ENCODE measurements at regions not wholly inside any gene's neighbourhood (a gene's known extent, or its start where the extent isn't known, plus 50 kb on each side); places are given as distances from the start of the nearest gene placed in this dataset.

DNA sequence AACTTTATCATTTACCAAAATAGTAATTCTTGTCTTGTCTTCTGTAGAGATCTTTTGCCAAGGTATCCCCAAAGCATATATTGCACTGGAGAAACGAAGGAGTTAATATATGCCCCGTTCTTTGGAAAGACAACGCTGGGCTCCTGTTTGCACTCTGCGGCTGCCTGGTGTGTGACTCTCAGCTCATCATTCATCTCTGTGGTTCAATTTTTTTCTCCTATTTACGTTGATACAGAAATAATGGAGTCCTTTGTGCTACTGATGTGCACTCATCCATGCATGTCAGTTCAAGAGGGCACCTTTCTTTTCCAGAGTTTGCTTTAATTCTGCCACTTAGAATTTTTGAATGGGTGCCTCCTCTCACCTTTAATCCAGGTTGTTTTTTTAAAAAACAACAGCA lies 655.5 kb downstream of the DCDC2C start:
- TF ChIP-seq, protein P1, sequence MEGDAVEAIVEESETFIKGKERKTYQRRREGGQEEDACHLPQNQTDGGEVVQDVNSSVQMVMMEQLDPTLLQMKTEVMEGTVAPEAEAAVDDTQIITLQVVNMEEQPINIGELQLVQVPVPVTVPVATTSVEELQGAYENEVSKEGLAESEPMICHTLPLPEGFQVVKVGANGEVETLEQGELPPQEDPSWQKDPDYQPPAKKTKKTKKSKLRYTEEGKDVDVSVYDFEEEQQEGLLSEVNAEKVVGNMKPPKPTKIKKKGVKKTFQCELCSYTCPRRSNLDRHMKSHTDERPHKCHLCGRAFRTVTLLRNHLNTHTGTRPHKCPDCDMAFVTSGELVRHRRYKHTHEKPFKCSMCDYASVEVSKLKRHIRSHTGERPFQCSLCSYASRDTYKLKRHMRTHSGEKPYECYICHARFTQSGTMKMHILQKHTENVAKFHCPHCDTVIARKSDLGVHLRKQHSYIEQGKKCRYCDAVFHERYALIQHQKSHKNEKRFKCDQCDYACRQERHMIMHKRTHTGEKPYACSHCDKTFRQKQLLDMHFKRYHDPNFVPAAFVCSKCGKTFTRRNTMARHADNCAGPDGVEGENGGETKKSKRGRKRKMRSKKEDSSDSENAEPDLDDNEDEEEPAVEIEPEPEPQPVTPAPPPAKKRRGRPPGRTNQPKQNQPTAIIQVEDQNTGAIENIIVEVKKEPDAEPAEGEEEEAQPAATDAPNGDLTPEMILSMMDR (IDR thresholded peaks at IDR 0.05; ENCODE audit: borderline replicate concordance, extremely low read depth, low read length, poor library complexity, severe bottlenecking): no peak
- no peak for TF ChIP-seq EZH2 (IDR thresholded peaks at IDR 0.05; ENCODE audit: borderline replicate concordance, low read depth, low read length, severe bottlenecking)

Measured in DND-41 (cell line).